NCI-H82 (cell line): ENCODE measurements at regions not wholly inside any gene's neighbourhood (a gene's known extent, or its start where the extent isn't known, plus 50 kb on each side); places are given as distances from the start of the nearest gene placed in this dataset.
"Not testable (repeated sequence)": the region's sequence is repeated elsewhere in the genome, so short reads cannot be mapped to it uniquely, and the experiment has no call there.

ENCODE experiments used
- DNase-seq: peaks from one replicate; lab custom pipeline; 2025; lab: John Stamatoyannopoulos, UW

DNA sequence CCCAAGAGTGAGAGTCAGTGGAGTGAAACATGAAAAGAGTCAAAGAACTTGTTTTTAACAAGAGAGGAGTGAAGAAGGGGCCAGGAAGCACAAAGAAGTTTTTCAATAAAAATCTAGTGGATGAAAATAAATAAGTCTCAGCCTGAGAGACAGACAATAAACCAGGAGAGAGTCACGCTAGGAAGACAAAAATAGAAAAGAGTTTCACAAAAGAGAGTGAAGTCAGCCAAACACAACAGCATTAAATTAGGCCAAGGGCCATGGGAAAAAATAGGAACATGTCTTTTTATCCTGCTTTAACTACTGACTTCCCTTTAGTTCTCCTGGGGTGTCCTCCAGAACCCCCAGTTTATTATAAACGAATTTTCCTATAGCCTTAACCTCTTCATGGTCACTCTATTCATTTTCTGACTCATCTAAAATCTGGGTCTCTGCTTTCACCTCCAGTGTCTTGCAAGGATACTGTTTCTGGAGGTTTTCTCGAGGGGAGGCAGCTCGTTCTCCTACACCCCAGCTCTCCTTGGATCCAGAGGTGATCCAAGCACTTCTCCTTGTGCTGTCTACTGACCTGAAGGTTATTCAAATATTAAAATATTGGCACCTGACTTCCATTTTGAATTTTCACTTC, 571.5 kb upstream of the PPP2R3A start:
- DNase-seq = no peak

DNA sequence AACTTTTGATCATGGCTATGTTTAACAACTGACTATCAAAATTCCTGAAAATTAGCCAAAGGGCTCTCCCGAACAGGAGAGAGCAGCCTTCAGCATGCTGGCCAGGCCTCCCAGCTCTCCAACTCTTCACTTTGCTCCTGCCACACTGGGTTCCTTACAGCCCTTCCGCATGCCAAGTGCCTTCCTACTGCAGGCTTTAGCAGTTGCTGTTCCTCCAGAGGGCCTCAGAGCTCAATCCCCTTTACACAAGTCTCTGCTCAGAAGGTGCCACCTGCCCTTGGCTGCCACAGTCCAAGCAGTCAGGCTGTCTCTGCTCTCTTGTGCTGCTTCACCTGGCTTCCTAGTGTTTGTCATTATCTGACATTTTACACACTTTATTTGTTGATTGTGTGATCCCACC, 553.1 kb upstream of the PPP2R3A start:
- DNase-seq = peak; percentile 9

DNA sequence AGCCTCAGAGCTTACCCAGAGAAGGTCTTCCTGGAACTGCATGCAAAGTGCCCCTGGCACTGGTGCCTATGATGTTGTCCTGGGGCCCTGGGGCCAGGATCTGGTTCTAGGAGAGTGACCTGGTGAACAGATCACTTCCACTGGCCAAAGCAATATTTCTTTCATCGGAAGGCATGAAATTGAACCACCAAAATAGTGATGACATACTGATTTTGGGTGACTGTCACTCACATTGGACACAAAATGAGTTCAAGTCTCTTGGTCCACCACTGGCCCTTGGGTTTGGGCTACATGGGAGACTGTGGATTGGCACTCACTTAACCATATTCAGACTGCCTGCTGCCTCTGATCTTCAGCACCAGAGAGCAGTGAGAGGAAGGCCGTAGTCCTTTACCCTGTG, 549.3 kb upstream of the PPP2R3A start:
- no peak for DNase-seq

DNA sequence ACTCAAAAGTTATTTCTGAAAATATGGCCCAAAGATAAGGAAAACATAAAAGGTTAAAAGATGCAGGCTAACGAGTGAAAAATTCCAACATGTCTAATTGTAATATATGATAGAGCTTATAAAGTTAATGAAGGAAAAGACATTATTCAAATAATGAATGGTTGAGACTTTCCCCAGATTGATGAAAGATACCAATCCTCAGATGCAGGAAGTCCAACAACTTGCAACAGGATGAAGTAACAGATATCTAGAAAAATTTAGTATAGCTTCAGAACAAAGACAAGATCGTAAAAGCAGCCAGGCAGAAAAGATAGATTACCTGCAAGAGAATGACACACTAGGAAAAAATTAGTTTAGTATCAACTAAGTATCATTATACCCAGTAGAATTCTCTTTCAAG, 546.4 kb upstream of the PPP2R3A start:
- no peak for DNase-seq

- DNase-seq = no peak
These were observed 539.0 kb upstream of the PPP2R3A start for GRCh38 chr3:135426508-135426907.

DNA sequence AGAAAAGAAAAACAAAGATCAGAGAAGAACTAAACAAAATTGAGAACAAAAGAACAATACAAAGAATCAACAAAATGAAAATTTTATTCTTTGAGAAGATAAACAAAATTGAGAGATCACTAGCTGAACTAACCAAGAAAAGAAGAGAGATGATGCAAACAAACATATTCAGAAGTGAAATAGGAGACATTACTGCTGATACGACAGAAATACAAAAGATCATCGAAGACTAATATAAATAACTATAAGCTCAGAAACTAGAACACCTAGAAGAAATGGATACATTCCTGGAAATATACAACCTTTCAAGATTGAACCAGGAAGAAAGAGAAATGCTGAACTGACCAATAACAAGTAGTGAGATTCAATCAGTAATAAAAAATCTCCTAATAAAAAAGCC, 533.1 kb upstream of the PPP2R3A start:
- DNase-seq = no peak

DNA sequence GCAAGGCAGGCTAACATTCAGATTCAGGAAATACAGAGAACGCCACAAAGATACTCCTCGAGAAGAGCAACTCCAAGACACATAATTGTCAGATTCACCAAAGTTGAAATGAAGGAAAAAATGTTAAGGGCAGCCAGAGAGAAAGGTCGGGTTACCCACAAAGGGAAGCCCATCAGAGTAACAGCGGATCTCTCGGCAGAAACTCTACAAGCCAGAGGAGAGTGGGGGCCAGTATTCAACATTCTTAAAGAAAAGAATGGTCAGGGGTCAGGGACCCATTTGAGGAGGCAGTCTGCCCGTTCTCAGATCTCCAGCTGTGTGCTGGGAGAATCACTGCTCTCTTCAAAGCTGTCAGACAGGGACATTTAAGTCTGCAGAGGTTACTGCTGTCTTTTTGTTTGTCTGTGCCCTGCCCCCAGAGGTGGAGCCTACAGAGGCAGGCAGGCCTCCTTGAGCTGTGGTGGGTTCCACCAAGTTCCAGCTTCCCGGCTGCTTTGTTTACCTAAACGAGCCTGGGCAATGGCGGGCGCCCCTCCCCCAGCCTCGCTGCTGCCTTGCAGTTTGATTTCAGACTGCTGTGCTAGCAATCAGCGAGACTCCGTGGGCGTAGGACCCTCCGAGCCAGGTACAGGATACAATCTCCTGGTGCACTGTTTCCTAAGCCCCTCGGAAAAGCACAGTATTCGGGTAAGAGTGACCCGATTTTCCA, 526.5 kb upstream of the PPP2R3A start:
- DNase-seq = not testable (repeated sequence)

DNA sequence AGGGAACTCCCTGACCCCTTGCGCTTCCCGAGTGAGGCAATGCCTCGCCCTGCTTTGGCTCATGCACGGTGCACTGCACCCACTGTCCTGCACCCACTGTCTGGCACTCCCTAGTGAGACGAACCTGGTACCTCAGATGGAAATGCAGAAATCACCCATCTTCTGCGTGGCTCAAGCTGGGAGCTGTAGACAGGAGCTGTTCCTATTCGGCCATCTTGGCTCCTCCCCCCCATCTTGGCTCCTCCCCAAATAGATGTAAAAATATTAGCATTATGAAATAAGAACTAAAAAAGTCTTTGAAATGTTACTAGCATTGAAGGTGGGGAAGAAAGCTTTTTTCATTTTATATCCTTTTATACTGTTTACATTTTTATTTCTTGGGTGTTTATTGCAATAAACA, 525.9 kb upstream of the PPP2R3A start:
- not testable (repeated sequence) for DNase-seq

DNA sequence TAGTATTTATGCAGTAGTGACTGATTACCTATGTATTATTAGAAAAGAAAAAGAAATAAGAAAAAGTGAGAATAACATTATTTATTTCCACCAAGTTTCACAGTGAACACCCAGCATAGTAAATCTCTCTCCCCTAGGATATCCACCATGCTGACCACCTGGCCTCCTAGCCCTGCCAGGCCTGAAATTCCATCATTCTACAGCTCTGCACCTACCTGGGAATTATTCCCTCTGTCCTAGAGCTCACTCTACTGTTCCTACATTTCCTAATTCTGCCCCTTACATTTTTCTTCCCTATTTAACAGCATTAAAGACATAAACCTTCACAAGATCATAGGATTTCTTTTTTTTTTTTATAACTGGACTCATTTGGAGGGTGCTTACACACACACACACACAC, 525.3 kb upstream of the PPP2R3A start:
- no peak for DNase-seq

DNA sequence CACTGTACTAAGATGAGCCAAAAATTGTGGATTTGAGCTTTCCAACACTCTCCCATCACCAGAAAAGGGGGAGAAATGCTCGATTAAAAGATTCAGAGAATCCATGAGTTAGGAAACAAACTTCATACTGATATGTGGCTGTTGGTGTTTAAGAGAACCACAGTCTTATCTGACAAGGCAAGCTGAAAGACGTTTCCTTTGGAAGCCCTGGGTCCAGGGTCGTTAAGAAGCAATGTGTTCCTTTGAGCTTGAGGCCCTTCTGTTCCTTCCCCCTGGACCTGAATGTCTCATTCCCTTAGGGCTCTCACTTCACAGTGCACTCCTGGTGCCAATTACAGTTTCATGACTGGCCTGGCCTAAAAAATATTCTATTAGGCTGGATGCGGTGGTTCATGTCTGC, 524.8 kb upstream of the PPP2R3A start:
- no peak for DNase-seq

GRCh38 chr3:135444058-135444457, 521.5 kb upstream of the PPP2R3A start:
- DNase-seq = no peak

DNA sequence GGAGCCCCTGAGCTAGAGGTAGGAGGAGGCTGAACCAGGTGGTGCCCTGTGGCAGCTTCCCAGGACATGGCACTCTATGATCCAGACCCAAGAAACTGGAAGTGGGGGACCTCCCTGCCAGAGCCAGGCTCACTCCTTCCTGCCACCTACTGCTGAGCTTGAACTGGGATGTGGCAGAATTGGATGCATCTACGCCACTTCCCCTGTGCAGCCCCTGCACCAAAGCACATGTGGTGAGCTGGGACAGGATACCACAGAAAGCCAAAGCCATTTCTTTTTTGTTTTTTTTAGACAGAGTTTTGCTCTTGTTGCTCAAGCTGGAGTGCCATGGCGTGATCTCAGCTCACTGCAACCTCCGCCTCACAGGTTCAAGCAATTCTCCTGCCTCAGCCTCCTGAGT, 518.0 kb upstream of the PPP2R3A start:
- no peak for DNase-seq

DNA sequence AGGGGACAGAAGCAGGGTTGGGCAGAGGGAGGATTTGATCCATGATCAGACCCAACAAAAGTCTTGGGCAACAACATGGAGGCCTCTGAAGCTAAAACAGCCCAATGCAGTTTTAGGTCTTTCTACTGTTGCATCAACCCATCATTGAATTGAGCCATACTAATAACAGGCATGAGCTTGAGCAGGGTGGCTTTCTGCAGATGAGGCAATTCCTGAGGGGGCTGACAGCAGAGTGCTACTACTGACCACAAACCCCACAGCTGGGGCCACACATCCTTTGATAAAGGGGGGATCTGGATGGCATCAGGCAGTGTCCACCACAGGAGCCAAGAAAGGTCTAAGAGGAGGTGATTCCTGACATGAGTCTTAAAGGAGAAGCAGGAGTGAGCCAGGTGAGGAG, 517.0 kb upstream of the PPP2R3A start:
- DNase-seq = no peak

DNA sequence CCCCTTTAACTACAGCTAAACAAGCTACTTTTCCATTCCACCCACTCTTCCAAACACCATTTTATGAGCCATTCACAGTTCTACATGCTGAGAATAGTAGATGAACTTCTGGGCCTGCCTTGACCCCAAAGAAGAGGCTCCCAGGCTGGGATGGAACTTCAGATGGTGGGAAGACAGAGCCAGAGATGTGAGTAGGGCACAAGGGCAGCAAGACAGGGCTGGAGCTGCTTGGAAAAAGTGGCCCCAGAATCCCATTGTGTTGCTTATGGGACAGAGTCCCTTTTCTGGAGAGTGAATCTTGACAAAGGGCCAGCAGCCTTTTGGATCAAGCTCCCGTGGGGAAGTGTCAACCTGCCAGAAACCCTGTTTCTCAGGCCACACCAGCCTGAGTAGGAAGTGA, 516.5 kb upstream of the PPP2R3A start:
- DNase-seq = no peak

DNA sequence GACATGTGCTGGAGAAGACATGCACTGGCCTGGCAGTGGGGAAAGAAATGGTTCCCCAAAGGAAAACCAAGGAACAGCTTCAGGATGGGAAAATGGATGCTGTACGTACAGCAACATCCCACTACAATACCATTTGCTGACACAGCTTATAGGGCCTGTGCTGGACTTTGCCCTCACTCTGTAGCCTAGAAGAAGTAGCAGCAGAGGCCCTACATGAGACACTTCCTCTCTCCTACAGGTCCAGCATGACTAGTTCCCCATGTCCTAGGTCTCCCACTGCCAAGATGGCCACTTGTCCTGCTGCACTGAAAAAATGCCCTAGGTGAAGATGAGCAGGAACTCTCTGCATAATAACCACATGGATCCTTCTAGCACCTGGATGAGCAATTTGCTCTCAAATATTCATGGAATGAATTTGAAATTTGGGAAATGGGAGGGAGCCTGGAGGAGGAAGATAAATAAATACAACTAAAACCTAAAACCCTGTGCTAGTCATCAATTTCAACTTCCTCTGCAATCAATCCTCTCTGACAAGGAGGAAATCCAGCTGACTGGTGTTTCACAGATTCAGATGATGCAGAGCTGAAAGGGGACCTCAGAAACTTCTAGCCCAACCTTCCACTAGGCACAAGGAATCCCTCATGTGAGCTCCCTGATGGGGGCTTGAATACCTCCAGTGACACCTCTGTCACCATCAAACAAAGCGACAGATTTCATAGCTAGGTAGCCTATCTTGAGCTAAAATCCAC, 514.3 kb upstream of the PPP2R3A start:
- DNase-seq = no peak

GRCh38 chr3:135452881-135453280, 512.6 kb upstream of the PPP2R3A start:
- DNase-seq = no peak

GRCh38 chr3:135453326-135453725, 512.2 kb upstream of the PPP2R3A start:
- peak; percentile 79 for DNase-seq

DNA sequence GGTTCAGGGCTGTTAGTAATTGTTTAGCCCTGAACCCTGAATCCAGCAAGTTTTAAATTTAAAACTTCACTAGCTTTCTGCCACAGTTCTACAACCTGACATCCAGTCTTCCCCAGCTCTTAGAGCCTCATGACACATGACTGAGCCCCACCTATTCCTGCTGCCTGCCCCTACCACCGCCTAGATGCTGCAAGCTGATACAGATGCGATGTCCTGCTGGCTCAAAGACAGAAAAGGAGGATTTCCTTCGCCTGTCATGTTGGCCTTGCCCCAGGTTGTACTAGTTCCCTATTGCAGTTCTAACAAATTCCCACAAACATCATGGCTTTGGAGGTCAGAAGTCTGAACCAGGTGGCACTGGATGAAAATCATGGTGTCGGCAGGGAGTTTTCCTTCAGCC, 510.6 kb upstream of the PPP2R3A start:
- DNase-seq = no peak

DNA sequence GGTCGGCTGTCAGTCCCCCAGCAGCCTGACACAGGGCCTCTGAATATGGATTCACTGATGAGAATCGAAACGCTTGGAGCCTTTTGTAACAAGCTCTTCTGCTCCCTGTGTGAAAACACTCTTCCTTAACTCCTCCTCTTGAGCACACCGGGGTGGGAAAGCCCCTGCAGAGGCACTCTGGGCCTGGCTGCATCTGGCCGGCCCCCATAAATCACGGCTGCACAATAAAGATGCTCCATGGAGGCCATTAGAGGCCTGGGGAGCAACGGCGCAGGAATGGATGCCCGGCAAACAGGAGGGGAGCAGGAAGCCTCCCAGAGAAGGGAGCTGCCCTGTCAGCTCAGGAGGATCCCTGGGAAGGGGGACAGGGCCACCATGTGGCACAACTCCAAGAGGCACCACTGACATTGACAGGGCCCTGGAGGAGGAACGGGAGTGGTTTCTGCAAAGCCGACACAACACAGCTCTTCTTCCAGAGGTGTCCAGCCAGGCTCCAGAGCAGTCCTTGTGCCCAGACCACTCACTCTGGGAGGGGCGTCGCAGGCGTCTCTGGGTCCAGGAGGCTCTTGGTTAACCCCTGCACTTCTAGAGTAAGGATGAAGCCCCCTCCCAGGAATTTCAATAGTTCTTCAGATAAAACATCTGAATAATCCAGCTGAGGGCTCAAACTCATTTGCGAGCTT, 509.3 kb upstream of the PPP2R3A start:
- DNase-seq = no peak

GRCh38 chr3:135458541-135459322, 506.8 kb upstream of the PPP2R3A start:
- DNase-seq = no peak

- DNase-seq = no peak
These were observed 505.3 kb upstream of the PPP2R3A start for GRCh38 chr3:135460273-135460672.

DNA sequence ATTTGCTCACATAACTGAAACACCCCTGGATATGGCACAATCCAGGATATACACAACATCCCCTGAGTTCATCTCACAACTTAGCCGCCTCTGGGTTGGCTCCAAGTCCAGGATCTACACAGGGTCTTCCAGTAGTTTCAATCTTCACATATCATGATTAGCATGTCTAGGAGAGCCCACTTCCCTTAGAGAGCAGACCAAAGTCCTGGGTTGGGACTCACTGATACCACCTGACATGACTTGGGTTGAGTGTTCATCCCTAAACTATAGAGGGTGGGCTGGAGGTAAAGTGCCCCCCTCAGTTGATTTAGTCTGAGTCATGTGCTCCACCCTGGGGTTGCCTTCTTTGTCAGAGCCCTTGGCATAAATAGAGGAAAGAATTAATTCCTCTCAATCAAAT, 493.6 kb upstream of the PPP2R3A start:
- DNase-seq = no peak
